NCI-H2107 (cell line): ENCODE measurements at regions not wholly inside any gene's neighbourhood (a gene's known extent, or its start where the extent isn't known, plus 50 kb on each side); places are given as distances from the start of the nearest gene placed in this dataset.
A peak's percentile ranks its signal among the peaks of the same experiment; 100 is the strongest.

Experiments used
- DNase-seq: peaks from one replicate; lab custom pipeline; 2025; lab: John Stamatoyannopoulos, UW

DNA sequence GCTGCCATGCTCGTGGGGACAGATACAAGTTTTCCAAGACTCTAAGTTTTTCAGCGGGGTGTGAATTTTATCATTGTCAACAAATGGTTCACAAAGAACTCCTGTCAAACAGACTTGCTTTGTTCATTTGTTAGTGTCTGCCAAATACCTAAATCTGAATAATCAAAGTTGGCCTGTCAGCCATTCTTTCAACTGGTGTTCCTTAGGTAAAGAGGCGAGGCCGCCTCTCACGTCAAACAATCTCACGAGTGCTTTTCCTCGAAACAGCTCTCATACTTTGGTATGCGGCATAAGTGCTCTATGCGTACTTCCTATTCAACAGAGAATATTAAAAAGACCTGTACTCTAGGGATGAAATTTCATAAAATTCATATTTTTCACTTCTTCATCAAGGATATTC, 51.4 kb upstream of the KANK4 start:
- no peak for DNase-seq

DNA sequence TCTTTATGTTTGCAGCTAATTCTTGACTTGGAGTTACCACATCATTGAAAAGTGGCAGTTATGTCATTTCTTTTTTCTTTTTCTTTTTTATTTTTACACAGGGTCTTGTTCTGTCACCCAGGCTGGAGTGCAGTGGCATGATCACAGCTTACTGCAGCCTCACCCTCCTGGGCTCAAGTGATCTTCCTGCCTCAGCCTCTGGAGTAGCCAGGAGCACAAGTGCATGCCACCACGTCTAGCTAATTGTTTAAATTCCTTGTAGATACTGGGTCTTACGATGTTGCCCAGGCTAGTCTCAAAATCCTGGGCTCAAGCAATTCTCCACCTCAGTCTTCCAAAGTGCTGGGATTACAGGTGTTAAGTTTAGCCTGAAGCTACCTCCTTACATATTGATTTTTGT, 52.1 kb upstream of the KANK4 start:
- DNase-seq: no peak

DNA sequence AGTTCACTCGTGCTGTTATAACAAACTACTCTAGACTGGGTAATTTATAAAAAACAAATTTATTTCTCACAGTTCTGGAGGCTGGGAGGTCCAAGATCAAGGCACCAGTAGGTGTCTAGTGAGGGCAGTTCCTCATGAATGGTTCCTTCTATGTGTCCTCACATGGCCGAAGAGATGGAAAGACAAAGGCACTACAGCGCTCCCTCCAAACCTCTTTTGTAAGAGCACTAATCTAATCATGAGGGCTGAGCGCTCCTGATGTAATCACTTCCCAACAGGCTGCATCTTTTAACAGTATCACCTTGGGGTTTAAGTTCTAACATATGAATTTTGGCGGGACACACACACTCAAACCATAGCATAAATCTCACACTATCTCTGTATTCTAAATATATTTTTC, 54.0 kb upstream of the KANK4 start:
- DNase-seq: no peak

DNA sequence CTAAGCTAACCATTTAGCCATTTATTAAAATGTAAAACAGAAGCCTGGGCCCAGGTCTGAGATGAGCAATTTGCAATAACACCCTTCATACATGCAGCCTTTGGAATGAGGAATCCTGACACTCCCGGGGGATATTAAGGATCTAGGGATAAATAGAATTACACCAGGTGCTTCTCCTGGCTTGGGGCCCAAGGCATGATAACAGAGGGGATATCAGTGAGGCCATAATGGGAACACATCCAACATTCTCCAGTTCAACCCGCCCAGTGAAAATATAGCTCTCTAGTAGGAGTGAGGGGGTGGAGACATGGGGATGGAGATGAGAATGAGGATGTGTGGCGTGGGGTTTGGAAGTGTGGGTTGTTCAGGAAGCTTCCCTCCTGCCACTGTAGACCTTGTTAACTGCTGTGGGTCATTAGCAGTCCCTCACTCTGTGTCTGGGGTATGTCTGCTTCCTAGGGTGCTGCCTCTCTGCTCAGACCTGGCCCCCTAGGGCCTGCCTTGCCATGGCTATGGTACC, 57.9 kb upstream of the KANK4 start:
- DNase-seq: no peak

DNA sequence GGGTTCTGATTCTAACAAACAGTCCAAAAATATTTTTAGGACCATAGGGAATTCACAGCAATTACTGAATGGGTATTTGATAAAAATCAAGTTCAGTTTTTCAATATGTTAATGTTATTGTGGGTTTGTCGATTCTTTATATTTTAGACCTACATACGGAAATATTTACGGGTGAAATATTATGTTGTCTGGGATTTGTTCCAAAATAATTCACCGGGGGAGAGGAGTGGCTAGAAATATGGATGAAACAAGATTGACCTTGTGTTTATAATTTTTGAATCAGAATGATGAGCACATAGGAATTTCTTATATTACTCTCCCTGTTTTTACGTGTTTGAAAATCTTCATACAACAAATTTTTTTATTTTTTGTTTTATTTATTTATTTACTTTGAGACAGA, 56.7 kb upstream of the USP1 start:
- DNase-seq: no peak

DNA sequence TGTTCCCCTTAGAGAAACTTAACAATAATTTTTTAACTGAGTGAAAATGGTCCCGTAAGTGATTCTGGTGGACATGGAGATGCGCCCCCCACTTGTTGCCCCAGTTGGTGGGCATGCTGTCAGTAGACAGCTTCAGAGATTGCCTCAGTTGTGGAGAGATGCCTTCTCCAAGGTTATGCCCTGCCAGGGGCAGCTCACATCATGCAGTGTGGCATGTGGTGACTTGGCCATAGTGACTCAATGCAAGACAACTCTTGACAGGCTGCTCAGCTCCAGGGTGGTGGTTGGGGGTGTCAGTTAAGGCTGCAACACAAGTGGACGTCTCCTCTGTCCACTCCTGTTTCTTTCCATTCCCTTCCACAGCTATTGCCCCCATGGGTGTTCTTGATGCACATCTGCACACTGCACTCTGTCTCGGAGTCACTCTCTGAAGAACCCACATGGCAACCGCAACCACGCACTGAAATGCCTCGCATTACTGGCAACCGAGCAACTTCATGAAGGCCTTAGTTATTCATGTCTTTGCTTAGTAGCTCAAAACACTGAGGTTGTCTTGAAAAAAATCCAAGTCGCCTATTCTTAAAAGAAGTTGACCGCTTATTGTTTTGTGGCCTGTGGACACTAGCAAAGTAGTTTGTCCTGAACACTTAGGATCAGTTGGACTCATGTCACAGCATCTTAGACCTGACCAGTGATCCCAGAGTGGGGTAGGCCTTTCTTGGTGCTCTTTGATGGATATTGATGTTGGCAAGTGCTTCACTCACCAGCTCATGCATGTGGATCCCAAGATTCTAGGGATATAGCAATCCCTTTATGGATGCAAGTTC, 54.8 kb upstream of the USP1 start:
- DNase-seq: no peak

DNA sequence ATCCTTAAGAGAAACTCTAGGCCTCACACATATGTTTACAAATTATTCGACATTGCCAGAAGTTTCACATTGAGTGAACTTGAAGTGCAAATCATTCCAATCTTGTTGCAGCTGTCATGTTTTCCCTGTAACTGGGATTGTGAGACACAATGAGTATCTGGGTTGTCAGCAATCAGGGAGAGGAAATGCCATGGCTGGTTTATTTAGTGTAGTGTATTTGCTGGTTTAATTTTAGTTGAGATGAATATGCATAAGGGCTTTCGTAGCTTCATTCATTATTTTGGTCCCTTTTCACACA, 54.2 kb upstream of the USP1 start:
- no peak for DNase-seq

DNA sequence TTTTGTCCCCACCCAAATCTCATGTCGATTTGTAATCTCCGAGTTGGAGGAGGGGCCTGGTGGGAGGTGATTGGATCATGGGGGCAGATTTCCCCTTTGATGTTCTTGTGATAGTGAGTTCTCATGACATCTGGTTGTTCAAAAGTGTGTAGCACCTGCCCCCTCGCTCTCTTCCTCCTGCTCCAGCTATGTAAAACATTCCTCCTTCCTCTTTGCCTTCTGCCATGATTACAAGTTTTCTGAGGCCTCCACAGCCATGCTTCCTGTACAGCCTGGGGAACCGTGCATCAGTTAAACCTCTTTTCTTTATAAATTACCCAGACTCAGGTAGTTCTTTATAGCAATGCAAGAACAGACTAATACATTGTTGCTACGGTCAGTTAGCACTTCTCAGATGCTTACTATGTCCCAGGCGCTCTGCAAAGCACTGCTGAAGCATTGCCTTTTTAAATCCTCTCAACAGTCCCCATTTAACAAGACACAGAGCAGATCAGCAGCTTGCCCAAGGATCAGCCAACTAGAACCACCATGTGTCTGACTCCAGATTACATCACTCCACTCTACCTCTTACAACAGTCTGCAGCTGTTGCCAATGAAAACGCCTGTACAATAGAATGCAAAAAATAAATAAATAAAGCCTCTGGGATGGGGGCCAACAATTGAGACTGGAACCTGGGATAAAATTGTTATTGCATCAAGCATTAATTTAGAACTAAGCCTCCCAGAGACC, 52.4 kb upstream of the USP1 start:
- DNase-seq: peak; percentile 86

DNA sequence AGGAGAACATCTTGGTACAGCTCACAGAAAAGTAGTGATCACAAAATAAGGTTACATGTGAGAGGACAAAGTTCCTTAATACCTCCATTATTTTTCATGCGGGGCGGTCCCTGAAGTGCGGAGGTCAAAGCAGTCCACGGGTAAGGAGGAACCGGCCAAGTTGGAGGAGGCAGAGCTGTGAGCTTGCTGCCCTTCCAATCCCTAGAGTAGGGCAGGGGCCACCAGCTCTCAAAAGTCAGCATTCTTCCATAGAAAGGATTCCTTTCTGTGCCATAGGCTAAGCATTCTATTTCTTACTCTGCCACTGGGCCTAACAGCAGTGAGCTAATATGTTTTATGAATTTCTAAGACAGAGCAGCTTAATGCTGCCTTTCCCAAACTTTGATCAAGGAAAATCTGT, 50.9 kb upstream of the USP1 start:
- no peak for DNase-seq

DNA sequence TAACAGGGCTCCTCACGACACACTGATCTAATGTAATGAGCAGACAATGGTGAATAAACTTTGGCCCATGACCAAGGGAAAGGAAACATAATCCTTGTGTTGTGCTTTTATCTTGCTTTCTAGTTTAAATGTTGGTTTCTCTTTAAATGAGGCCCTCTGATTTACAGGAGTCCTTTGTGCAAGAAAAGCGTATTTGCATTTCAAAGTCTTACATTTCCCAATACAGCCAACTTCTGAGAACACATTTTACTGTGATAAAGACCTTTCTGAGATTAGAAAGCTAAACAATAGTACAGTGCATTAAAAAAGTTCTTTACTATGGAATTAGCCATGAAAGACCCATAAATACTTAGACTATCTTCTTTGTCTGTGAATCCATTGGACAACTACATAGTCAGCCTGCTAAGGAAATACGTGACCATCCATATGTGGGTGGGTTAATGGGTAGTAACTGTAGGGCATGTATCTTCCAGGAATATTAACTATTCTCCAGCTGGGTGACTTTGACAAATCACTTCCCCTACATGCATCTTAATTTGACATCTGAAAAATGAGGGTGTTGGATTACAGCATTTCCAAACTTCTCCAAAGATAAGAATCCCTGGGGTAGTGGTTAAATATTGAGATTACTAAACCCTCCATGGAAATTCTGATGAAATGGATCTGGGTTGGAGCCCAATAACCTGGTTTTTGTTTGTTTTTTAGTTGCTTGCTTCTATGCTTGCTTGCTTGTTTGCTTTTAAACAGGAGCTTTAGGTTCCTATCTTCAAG, 50.3 kb upstream of the USP1 start:
- no peak for DNase-seq
